Omental fat pad (tissue), 3 donors: ENCODE measurements at regions not wholly inside any gene's neighbourhood (a gene's known extent, or its start where the extent isn't known, plus 50 kb on each side); places are given as distances from the start of the nearest gene placed in this dataset.

Source experiments
- ATAC-seq: fragments of 150-250 bp; one replicate; pipeline ENCODE4 v1.9.1; 2016; ENCODE audit warnings: mild to moderate bottlenecking, moderate library complexity; ENCODE audit not compliant: low FRiP score
- DNase-seq: peaks from one replicate; pipeline ENCODE4 v3.0.0-alpha.2; 2019; ENCODE audit warnings: low spot score
- TF ChIP-seq, protein P1 (sequence below), 3 donors: fragments of 450-650 bp; IDR thresholded peaks; one replicate each; pipeline ENCODE4 v1.5.1; 2016 to 2017; ENCODE audit warnings: antibody characterized with exemption in 3 of 3, mild to moderate bottlenecking in 3 of 3, moderate library complexity in 2 of 3

DNA sequence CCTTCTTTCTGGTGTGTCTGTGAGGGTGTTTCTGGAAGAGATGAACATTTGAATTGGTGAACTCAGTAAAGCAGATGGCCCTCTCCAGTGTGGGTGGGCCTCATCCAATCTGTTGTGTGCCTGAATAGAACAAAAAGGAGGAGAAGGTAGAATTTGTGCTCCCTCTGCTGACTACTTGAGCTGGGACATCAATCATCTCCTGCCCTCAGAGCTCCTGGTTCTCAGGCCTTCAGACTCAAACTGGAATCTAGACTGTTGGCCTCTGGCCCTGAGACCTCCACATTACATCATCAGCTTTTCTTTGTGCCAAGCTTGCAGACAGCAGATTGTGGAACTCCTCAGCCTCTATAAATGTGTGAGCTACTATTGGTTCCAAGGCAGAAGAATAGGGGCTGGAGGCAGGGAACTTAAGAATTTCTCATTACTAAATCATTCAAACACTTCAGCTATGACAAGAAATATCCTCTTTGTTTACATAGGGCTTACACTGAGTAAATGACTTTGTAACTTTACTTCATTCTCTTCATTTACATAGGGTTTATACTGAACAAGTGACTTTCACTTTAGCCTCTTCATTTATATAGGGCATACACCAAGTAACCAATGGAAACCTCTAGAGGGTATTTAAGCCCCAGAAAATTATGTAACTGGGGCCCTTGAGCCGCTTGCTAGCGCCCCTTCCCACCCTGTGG lies 86.9 kb upstream of the NWD2 start:
- TF ChIP-seq, protein P1, sequence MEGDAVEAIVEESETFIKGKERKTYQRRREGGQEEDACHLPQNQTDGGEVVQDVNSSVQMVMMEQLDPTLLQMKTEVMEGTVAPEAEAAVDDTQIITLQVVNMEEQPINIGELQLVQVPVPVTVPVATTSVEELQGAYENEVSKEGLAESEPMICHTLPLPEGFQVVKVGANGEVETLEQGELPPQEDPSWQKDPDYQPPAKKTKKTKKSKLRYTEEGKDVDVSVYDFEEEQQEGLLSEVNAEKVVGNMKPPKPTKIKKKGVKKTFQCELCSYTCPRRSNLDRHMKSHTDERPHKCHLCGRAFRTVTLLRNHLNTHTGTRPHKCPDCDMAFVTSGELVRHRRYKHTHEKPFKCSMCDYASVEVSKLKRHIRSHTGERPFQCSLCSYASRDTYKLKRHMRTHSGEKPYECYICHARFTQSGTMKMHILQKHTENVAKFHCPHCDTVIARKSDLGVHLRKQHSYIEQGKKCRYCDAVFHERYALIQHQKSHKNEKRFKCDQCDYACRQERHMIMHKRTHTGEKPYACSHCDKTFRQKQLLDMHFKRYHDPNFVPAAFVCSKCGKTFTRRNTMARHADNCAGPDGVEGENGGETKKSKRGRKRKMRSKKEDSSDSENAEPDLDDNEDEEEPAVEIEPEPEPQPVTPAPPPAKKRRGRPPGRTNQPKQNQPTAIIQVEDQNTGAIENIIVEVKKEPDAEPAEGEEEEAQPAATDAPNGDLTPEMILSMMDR (IDR thresholded peaks at IDR 0.05), result no peak
- ATAC-seq, result no peak
- no peak for DNase-seq

DNA sequence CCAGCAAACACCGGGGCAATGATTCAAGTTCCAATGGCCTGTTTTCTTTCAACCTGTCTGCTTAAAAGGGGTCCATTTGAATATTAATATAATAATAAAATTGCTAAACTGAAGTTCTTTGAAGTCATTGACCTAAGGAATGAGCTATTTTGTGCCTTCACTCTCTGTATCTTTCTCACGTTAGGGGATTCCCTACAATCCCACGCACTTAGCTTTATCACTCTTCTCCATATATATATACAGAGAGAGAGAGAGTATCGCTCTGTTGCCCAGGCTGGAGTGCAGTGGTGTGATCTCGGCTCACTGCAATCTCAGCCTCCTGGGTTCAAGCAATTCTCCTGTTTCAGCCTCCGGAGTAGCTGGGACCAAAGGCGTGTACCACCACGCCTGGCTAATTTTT lies 83.9 kb upstream of the NWD2 start:
- TF ChIP-seq, protein P1 (IDR thresholded peaks at IDR 0.05), result no peak
- ATAC-seq, result no peak
- no peak for DNase-seq

DNA sequence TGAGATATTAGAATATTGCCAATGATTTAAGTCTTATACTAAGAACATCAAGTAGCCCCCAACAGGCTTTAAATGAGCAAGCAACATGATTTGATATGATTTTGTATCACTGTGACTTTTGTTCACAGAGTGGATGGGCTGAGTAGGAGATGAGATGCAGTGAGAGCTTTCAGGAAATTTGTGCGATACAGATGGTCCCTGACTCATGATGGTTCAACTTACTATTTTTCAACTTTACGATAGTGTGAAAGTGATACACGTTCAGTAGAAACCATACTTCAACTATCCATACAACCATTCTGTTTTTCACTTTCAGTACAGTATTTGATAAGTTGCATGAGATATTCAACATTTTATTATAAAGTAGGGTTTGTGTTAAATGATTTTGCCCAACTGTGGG lies 78.7 kb upstream of the NWD2 start:
- DNase-seq (no peak), ATAC-seq (no peak)

DNA sequence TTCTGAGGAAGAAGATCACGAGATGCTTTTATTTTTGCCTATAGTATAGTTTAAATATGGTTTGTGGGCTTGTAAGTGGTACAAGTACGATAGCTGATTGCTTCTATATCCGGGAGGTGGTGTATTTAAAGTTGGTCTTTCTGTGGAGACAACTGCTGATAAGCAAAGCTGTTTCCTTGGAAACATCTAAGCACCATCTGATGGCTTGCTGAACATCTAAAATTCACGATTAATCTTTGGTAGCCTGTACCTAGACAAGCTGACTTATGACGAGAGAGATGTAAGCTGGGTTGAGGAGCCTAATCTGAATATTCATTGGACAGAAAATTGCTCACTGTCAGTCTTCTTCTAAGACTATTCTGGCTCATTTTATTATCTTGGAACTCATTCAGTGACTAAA lies 74.6 kb upstream of the NWD2 start:
- ATAC-seq, result no peak
- DNase-seq, result no peak
- TF ChIP-seq, protein P1 (IDR thresholded peaks at IDR 0.05), result no peak

More for the DNA sequence above, 78.7 kb upstream of the NWD2 start:
- TF ChIP-seq, protein P1 (IDR thresholded peaks at IDR 0.05), result no peak

DNA sequence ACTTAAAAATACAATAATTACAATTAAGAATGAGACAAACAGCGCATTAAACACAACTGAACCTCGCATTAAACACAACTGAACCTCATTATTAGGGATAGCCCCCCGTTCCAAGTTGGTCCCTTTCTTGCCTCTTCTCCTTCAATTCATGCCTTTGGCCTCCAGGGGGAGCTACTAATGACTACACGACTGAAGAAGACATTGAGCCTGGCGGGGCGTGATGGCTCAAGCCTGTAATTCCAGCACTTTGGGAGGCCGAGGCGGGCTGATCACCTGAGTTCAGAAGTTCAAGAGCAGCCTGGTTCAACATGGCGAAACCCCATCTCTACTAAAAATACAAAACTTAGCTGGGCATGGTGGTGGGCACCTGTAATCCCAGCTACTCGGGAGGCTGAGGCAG lies 56.4 kb upstream of the NWD2 start:
- no peak for DNase-seq
- TF ChIP-seq, protein P1 (IDR thresholded peaks at IDR 0.05), result no peak
- no peak for ATAC-seq
